Testis (tissue), 2 donors: ENCODE measurements at regions not wholly inside any gene's neighbourhood (a gene's known extent, or its start where the extent isn't known, plus 50 kb on each side); places are given as distances from the start of the nearest gene placed in this dataset.
"Not testable (repeated sequence)": the region's sequence is repeated elsewhere in the genome, so short reads cannot be mapped to it uniquely, and the experiment has no call there.

Experiments
- DNase-seq: peaks from one replicate; pipeline ENCODE4 v3.0.0-alpha.2; 2019
- H3K27ac ChIP-seq, 2 donors: fragments of 200-600 bp; sonication (generic); one replicate each; pipeline ENCODE4 v1.5.1; 2019
- H3K27me3 ChIP-seq: fragments of 200-600 bp; sonication (generic); one replicate; pipeline ENCODE4 v1.5.1; 2019
- H3K36me3 ChIP-seq: fragments of 200-600 bp; sonication (generic); one replicate; pipeline ENCODE4 v1.5.1; 2017; ENCODE audit warnings: low read depth; ENCODE audit errors: missing control alignments
- H3K4me1 ChIP-seq: fragments of 200-600 bp; sonication (generic); one replicate; pipeline ENCODE4 v1.5.1; 2019
- H3K4me3 ChIP-seq, 2 donors: fragments of 200-600 bp; sonication (generic); one replicate each; pipeline ENCODE4 v1.5.1; 2017 to 2019
- H3K9me3 ChIP-seq: fragments of 200-600 bp; sonication (generic); one replicate; pipeline ENCODE4 v1.5.1; 2017
- CTCF ChIP-seq, 3 experiments: fragments of 450-650 bp in 2 of 3; fragments of 200-600 bp in 1 of 3; sonication (generic) in 1 of 3; IDR thresholded peaks; one replicate each; pipeline ENCODE4 v1.5.1; 2016 to 2019; ENCODE audit warnings: antibody characterized with exemption in 3 of 3, mild to moderate bottlenecking in 2 of 3, moderate library complexity in 1 of 3
- POLR2A ChIP-seq: fragments of 450-650 bp; IDR thresholded peaks from one replicate; pipeline ENCODE4 v1.6.1; 2017; ENCODE audit warnings: antibody characterized with exemption, mild to moderate bottlenecking, moderate library complexity
- WGBS, 2 donors: methylation state at CpG; one replicate each; pipeline ENCODE4 v1.1.5; 2018; 5-methylcytosine and 5-hydroxymethylcytosine counted together
- intact Hi-C: fragments of 100-400 bp; cut with DNase I; formaldehyde crosslinking; loops from one replicate; pipeline ENCODE4 v1.15.1; 2023; ENCODE audit warnings: low total_unique reads

- 82 to 83% methylated on average over 11 of the region's 11 CpGs for WGBS, 2 donors
- Histone ChIP-seq H3K9me3 (no peaks in the 10 kb centered on the region), H3K4me3 (no peak overlapping the region), H3K36me3 (no peaks in the 10 kb centered on the region), H3K27ac (no peak overlapping the region), H3K4me1 (no peaks in the 10 kb centered on the region), H3K27me3 (no peaks in the 10 kb centered on the region)
- DNase-seq, result no peak
- TF ChIP-seq POLR2A, result no peak
- no peak for TF ChIP-seq CTCF (IDR thresholded peaks at IDR 0.05)
- intact Hi-C loops, result no loop called here
Observed at GRCh38 chr2:8611700-8612099, 70.2 kb upstream of the ID2 start.

- WGBS, 2 donors, result 69 to 89% methylated on average over 7 of the region's 7 CpGs
- TF ChIP-seq POLR2A (no peak), CTCF (IDR thresholded peaks at IDR 0.05) (no peak)
- no peaks in the 10 kb centered on the region for H3K4me1 ChIP-seq
- DNase-seq, result no peak
- intact Hi-C loops, result no loop called here
- H3K4me3 ChIP-seq, result no peak overlapping the region
- no peaks in the 10 kb centered on the region for H3K36me3 ChIP-seq
- H3K9me3 ChIP-seq, result no peaks in the 10 kb centered on the region
- H3K27me3 ChIP-seq, result no peaks in the 10 kb centered on the region
- no peak overlapping the region for H3K27ac ChIP-seq
Observed at GRCh38 chr2:8612734-8613179, 69.1 kb upstream of the ID2 start.

GRCh38 chr2:8613207-8613999 is 68.5 kb upstream of the ID2 start:
- H3K4me3 ChIP-seq, H3K9me3 ChIP-seq, H3K4me1 ChIP-seq, H3K27ac ChIP-seq, H3K36me3 ChIP-seq, intact Hi-C loops, H3K27me3 ChIP-seq, DNase-seq: not testable (repeated sequence)
- WGBS, 2 donors, result 93 to 96% methylated on average over 8 of the region's 8 CpGs

GRCh38 chr2:8614646-8615045 is 67.2 kb upstream of the ID2 start:
- intact Hi-C loops, result no loop called here
- no peaks in the 10 kb centered on the region for H3K4me1 ChIP-seq
- H3K27ac ChIP-seq, result no peak overlapping the region
- H3K9me3 ChIP-seq, result no peaks in the 10 kb centered on the region
- DNase-seq, result no peak
- no peak overlapping the region for H3K4me3 ChIP-seq
- H3K27me3 ChIP-seq, result no peaks in the 10 kb centered on the region
- TF ChIP-seq CTCF (IDR thresholded peaks at IDR 0.05) (no peak), POLR2A (no peak)
- WGBS, 2 donors, result 64 to 88% methylated on average over 4 of the region's 4 CpGs
- H3K36me3 ChIP-seq, result no peaks in the 10 kb centered on the region

GRCh38 chr2:8615252-8615575 is 66.6 kb upstream of the ID2 start:
- TF ChIP-seq POLR2A, result no peak
- TF ChIP-seq CTCF (IDR thresholded peaks at IDR 0.05), result no peak
- intact Hi-C loops, result no loop called here
- H3K4me3 ChIP-seq, result no peak overlapping the region
- DNase-seq, result no peak
- H3K27ac ChIP-seq, result no peak overlapping the region
- H3K9me3 ChIP-seq, result no peaks in the 10 kb centered on the region
- 88 to 97% methylated on average over 5 to 6 of the region's 6 CpGs for whole genome bisulfite sequencing, 2 donors
- H3K36me3 ChIP-seq, result no peaks in the 10 kb centered on the region
- H3K27me3 ChIP-seq, result no peaks in the 10 kb centered on the region
- H3K4me1 ChIP-seq, result no peaks in the 10 kb centered on the region
